Esophagus squamous epithelium (tissue), 4 donors: ENCODE measurements at regions not wholly inside any gene's neighbourhood (a gene's known extent, or its start where the extent isn't known, plus 50 kb on each side); places are given as distances from the start of the nearest gene placed in this dataset.

Source experiments
- POLR2A ChIP-seq, 4 donors: fragments of 450-650 bp; IDR thresholded peaks; one replicate each; pipeline ENCODE4 v1.6.1; 2017; ENCODE audit warnings: antibody characterized with exemption in 4 of 4, mild to moderate bottlenecking in 4 of 4, moderate library complexity in 3 of 4
- TF ChIP-seq, protein P1 (sequence below), 6 experiments: fragments of 450-650 bp in 4 of 6; fragments of 200-600 bp in 2 of 6; sonication (generic) in 2 of 6; IDR thresholded peaks; one replicate each; pipeline ENCODE4 v1.5.1; 2016 to 2019; ENCODE audit warnings: antibody characterized with exemption in 6 of 6, mild to moderate bottlenecking in 4 of 6, moderate library complexity in 4 of 6

DNA sequence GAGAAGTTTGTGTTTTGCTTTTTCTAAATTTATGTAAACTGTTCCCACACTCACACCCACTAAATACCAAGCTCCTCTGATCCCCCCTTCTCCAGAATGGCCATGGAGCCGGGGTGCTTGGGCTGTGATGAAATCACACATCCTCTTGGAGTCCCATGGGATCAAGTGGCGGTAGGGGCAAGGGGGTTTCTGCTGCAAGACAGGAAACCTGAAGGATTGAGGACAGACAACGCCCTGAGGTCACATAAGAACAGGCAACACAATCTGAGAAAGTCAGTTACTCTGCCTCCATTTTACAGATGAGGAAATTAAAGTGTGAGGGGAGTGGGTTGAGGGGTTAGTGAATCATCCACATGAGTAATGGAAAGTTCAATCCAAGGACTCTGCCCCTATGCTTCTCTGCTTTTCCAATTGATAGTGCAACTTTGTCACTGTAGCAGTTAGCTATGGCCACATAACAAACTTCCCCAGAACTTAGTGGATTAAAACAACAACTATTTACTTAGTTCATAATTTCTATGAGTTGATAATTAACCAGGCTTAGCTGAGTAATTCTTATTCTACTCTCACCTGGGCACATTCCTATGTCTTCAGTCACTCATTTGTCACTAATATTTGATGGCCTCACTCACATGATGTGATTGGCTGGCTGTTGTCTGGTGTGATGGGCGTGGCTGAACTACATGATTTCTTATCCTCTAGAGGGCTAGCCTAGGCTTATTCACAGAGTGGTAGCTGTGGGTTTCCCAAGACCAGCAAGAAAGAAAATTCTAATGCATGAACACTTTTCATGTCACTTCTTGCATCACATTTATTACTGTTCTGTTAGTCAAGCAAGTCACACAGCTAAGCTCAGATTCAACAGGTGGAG, 77.3 kb upstream of the ADRA1D start:
- TF ChIP-seq, protein P1, sequence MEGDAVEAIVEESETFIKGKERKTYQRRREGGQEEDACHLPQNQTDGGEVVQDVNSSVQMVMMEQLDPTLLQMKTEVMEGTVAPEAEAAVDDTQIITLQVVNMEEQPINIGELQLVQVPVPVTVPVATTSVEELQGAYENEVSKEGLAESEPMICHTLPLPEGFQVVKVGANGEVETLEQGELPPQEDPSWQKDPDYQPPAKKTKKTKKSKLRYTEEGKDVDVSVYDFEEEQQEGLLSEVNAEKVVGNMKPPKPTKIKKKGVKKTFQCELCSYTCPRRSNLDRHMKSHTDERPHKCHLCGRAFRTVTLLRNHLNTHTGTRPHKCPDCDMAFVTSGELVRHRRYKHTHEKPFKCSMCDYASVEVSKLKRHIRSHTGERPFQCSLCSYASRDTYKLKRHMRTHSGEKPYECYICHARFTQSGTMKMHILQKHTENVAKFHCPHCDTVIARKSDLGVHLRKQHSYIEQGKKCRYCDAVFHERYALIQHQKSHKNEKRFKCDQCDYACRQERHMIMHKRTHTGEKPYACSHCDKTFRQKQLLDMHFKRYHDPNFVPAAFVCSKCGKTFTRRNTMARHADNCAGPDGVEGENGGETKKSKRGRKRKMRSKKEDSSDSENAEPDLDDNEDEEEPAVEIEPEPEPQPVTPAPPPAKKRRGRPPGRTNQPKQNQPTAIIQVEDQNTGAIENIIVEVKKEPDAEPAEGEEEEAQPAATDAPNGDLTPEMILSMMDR (IDR thresholded peaks at IDR 0.05): no peak
- TF ChIP-seq POLR2A (IDR thresholded peaks at IDR 0.05): no peak
